Naive thymus-derived CD4-positive, alpha-beta T cell (primary cell): ENCODE measurements at regions not wholly inside any gene's neighbourhood (a gene's known extent, or its start where the extent isn't known, plus 50 kb on each side); places are given as distances from the start of the nearest gene placed in this dataset.
"Not testable (repeated sequence)": the region's sequence is repeated elsewhere in the genome, so short reads cannot be mapped to it uniquely, and the experiment has no call there.

ENCODE experiments used
- ATAC-seq: fragments of 150-1000 bp; cut with Tn5 transposase; 2 replicates; pipeline ENCODE4 v1.10.0; 2021; ENCODE audit warnings: mild to moderate bottlenecking, moderate library complexity
- CTCF ChIA-PET: fragments of 350-600 bp; sonication (Branson Sonifier 250); formaldehyde crosslinking; loops from one replicate; lab custom pipeline; 2021; ENCODE audit warnings: antibody characterized with exemption; lab: Charles Lee
- POLR2A ChIA-PET: fragments of 350-600 bp; sonication (Branson Sonifier 250); formaldehyde crosslinking; loops from one replicate; lab custom pipeline; 2021; ENCODE audit warnings: antibody characterized with exemption, inconsistent platforms; lab: Charles Lee
- DNase-seq, 9 donors: peaks; one replicate each; pipeline versions ENCODE4 v3.0.0 to v3.0.0-alpha.2; 2020 to 2022; ENCODE audit warnings: mixed read lengths in 1 of 9
- H3K27ac ChIP-seq: one replicate; pipeline ENCODE4 v1.7.0; 2013; ENCODE audit warnings: mild to moderate bottlenecking, low read depth, low read length, moderate library complexity
- H3K27me3 ChIP-seq, 2 donors: one replicate each; pipeline ENCODE4 v1.7.0; 2013; ENCODE audit warnings: low read length in 2 of 2, mild to moderate bottlenecking in 2 of 2, moderate library complexity in 2 of 2; ENCODE audit not compliant: control insufficient read depth in 2 of 2, insufficient read depth in 2 of 2
- H3K36me3 ChIP-seq, 3 experiments: 1 replicate in 2 of 3; 2 replicates in 1 of 3; pipeline ENCODE4 v1.7.0; 2013; ENCODE audit warnings: low read length in 3 of 3, mild to moderate bottlenecking in 3 of 3, moderate library complexity in 1 of 3; ENCODE audit not compliant: insufficient read depth in 3 of 3, control insufficient read depth in 2 of 3
- H3K4me1 ChIP-seq, 2 donors: one replicate each; pipeline ENCODE4 v1.7.0; 2013; ENCODE audit warnings: low read length in 2 of 2, mild to moderate bottlenecking in 2 of 2, moderate library complexity in 1 of 2; ENCODE audit not compliant: control insufficient read depth in 2 of 2, insufficient read depth in 2 of 2
- H3K4me3 ChIP-seq: 2 replicates; pipeline ENCODE4 v1.7.0; 2013; ENCODE audit warnings: mild to moderate bottlenecking, low read length
- H3K9me3 ChIP-seq, 3 experiments: 1 replicate in 2 of 3; 2 replicates in 1 of 3; pipeline ENCODE4 v1.7.0; 2013; ENCODE audit warnings: low read length in 3 of 3; ENCODE audit not compliant: control insufficient read depth in 2 of 3
- H3K27ac Mint-ChIP-seq, 9 donors: one replicate each; pipeline ENCODE4 v1.8.0; 2020 to 2022; ENCODE audit warnings: mixed read lengths in 9 of 9, mild to moderate bottlenecking in 8 of 9, moderate library complexity in 5 of 9, inconsistent platforms in 2 of 9
- H3K27me3 Mint-ChIP-seq, 5 donors: one replicate each; pipeline ENCODE4 v1.8.0; 2021 to 2022; ENCODE audit warnings: mixed read lengths in 5 of 5, mild to moderate bottlenecking in 1 of 5
- H3K36me3 Mint-ChIP-seq, 5 donors: one replicate each; pipeline ENCODE4 v1.8.0; 2020 to 2022; ENCODE audit warnings: mixed read lengths in 5 of 5, mild to moderate bottlenecking in 3 of 5, inconsistent platforms in 1 of 5
- H3K4me1 Mint-ChIP-seq, 7 donors: one replicate each; pipeline ENCODE4 v1.8.0; 2020 to 2022; ENCODE audit warnings: mixed read lengths in 7 of 7, mild to moderate bottlenecking in 3 of 7, inconsistent platforms in 1 of 7
- H3K4me3 Mint-ChIP-seq, 10 donors: one replicate each; pipeline ENCODE4 v1.8.0; 2020 to 2022; ENCODE audit warnings: mild to moderate bottlenecking in 10 of 10, mixed read lengths in 10 of 10, moderate library complexity in 6 of 10, inconsistent platforms in 2 of 10
- H3K9me3 Mint-ChIP-seq, 11 donors: one replicate each; pipeline ENCODE4 v1.8.0; 2020 to 2022; ENCODE audit warnings: mixed read lengths in 11 of 11, mild to moderate bottlenecking in 4 of 11, inconsistent platforms in 1 of 11, moderate library complexity in 1 of 11
- intact Hi-C, 2 donors: fragments of 100-400 bp; cut with micrococcal nuclease; formaldehyde crosslinking; loops; one replicate each; pipeline ENCODE4 v1.15.1; 2023

- peaks cover 5 to 38% (median 18%) of the 10 kb centered on the region in 11 donors for H3K9me3 Mint-ChIP-seq
- Histone ChIP-seq H3K4me1 (no peaks in the 10 kb centered on the region), H3K27ac (no peak overlapping the region), H3K4me3 (no peak overlapping the region), H3K27me3 (no peaks in the 10 kb centered on the region), H3K9me3 (peaks cover 0 to 5% (median 0%) of the 10 kb centered on the region in 3 experiments), H3K36me3 (no peaks in the 10 kb centered on the region)
- peaks cover 0 to 4% (median 0%) of the 10 kb centered on the region in 7 donors for H3K4me1 Mint-ChIP-seq
- intact Hi-C loops, result no loop called here
- H3K36me3 Mint-ChIP-seq, result peaks cover 0 to 26% (median 9%) of the 10 kb centered on the region in 5 donors
- H3K27me3 Mint-ChIP-seq, result peaks cover 6 to 26% (median 16%) of the 10 kb centered on the region in 5 donors
- POLR2A ChIA-PET, result no interaction called here
- H3K27ac Mint-ChIP-seq, result no peak overlapping the region
- DNase-seq, result no peak
- CTCF ChIA-PET, result no interaction called here
- ATAC-seq, result no peak
- no peak overlapping the region for H3K4me3 Mint-ChIP-seq
Observed at GRCh38 chr6:105691081-105691480, 288.2 kb upstream of the PREP start.

GRCh38 chr6:105688573-105688972, 285.7 kb upstream of the PREP start:
- ChIA-PET CTCF (no interaction called here), POLR2A (no interaction called here)
- H3K27me3 ChIP-seq, result no peaks in the 10 kb centered on the region
- peaks cover 0 to 27% (median 15%) of the 10 kb centered on the region in 5 donors for H3K36me3 Mint-ChIP-seq
- no peak for DNase-seq
- H3K4me1 ChIP-seq, result no peaks in the 10 kb centered on the region
- H3K27ac ChIP-seq, result no peak overlapping the region
- H3K4me3 Mint-ChIP-seq, result no peak overlapping the region
- H3K9me3 Mint-ChIP-seq, result peaks cover 6 to 47% (median 21%) of the 10 kb centered on the region in 11 donors
- H3K36me3 ChIP-seq, result no peaks in the 10 kb centered on the region
- H3K9me3 ChIP-seq, result peaks cover 0 to 5% (median 0%) of the 10 kb centered on the region in 3 experiments
- ATAC-seq, result no peak
- peaks cover 0 to 4% (median 0%) of the 10 kb centered on the region in 7 donors for H3K4me1 Mint-ChIP-seq
- no peak overlapping the region for H3K27ac Mint-ChIP-seq
- H3K27me3 Mint-ChIP-seq, result peaks cover 8 to 25% (median 15%) of the 10 kb centered on the region in 5 donors
- intact Hi-C loops, result no loop called here
- no peak overlapping the region for H3K4me3 ChIP-seq

- H3K27me3 ChIP-seq, intact Hi-C loops, H3K4me1 Mint-ChIP-seq, CTCF ChIA-PET, H3K4me3 ChIP-seq, H3K36me3 ChIP-seq, DNase-seq, H3K27ac Mint-ChIP-seq, H3K9me3 ChIP-seq, H3K4me1 ChIP-seq, ATAC-seq, H3K4me3 Mint-ChIP-seq, H3K27ac ChIP-seq, POLR2A ChIA-PET: not testable (repeated sequence)
- H3K9me3 Mint-ChIP-seq, result peaks cover 13 to 63% (median 22%) of the 10 kb centered on the region in 11 donors
- H3K36me3 Mint-ChIP-seq, result peaks cover under 1 to 28% (median 15%) of the 10 kb centered on the region in 5 donors
- H3K27me3 Mint-ChIP-seq, result peaks cover 8 to 20% (median 11%) of the 10 kb centered on the region in 5 donors
Observed at GRCh38 chr6:105686793-105687192, 283.9 kb upstream of the PREP start.

GRCh38 chr6:105681061-105681460, 278.2 kb upstream of the PREP start:
- no peaks in the 10 kb centered on the region for H3K4me1 ChIP-seq
- Mint-ChIP-seq H3K27me3 (peaks cover 0 to 15% (median 4%) of the 10 kb centered on the region in 5 donors), H3K4me3 (no peak overlapping the region), H3K36me3 (peaks cover 4 to 16% (median 15%) of the 10 kb centered on the region in 5 donors), H3K9me3 (peaks cover under 1 to 59% (median 17%) of the 10 kb centered on the region in 11 donors), H3K27ac (no peak overlapping the region), H3K4me1 (peaks cover 0 to 6% (median 0%) of the 10 kb centered on the region in 7 donors)
- no peaks in the 10 kb centered on the region for H3K27me3 ChIP-seq
- no peak for ATAC-seq
- intact Hi-C loops, result no loop called here
- H3K27ac ChIP-seq, result no peak overlapping the region
- H3K9me3 ChIP-seq, result peaks cover 0 to 5% (median 0%) of the 10 kb centered on the region in 3 experiments
- H3K36me3 ChIP-seq, result no peaks in the 10 kb centered on the region
- DNase-seq, result no peak
- ChIA-PET CTCF (no interaction called here), POLR2A (no interaction called here)
- no peak overlapping the region for H3K4me3 ChIP-seq

GRCh38 chr6:105680131-105680530, 277.2 kb upstream of the PREP start:
- Mint-ChIP-seq H3K4me1 (peaks cover 0 to 6% (median 0%) of the 10 kb centered on the region in 7 donors), H3K27ac (no peak overlapping the region), H3K4me3 (no peak overlapping the region), H3K27me3 (peaks cover 0 to 15% (median 2%) of the 10 kb centered on the region in 5 donors), H3K36me3 (peaks cover 4 to 15% (median 12%) of the 10 kb centered on the region in 5 donors), H3K9me3 (peaks cover 0 to 50% (median 14%) of the 10 kb centered on the region in 11 donors)
- Histone ChIP-seq H3K27ac (no peak overlapping the region), H3K9me3 (peaks cover 0 to 5% (median 0%) of the 10 kb centered on the region in 3 experiments), H3K27me3 (no peaks in the 10 kb centered on the region), H3K4me1 (no peaks in the 10 kb centered on the region), H3K36me3 (no peaks in the 10 kb centered on the region), H3K4me3 (no peak overlapping the region)
- DNase-seq (no peak), ATAC-seq (no peak)
- ChIA-PET POLR2A (no interaction called here), CTCF (no interaction called here)
- intact Hi-C loops, result no loop called here

- ATAC-seq, result no peak
- intact Hi-C loops, result no loop called here
- H3K9me3 ChIP-seq, result peaks cover 0 to 5% (median 0%) of the 10 kb centered on the region in 3 experiments
Observed at GRCh38 chr6:105678516-105678915, 275.6 kb upstream of the PREP start.

More at GRCh38 chr6:105678516-105678915, 275.6 kb upstream of the PREP start:
- Histone ChIP-seq H3K4me3 (no peak overlapping the region), H3K4me1 (no peaks in the 10 kb centered on the region), H3K36me3 (no peaks in the 10 kb centered on the region), H3K27ac (no peak overlapping the region), H3K27me3 (no peaks in the 10 kb centered on the region)
- ChIA-PET CTCF (no interaction called here), POLR2A (no interaction called here)
- Mint-ChIP-seq H3K4me1 (peaks cover 0 to 6% (median 0%) of the 10 kb centered on the region in 7 donors), H3K4me3 (no peak overlapping the region), H3K27ac (no peak overlapping the region), H3K27me3 (peaks cover 0 to 15% (median 0%) of the 10 kb centered on the region in 5 donors), H3K36me3 (peaks cover 4 to 12% (median 6%) of the 10 kb centered on the region in 5 donors), H3K9me3 (peaks cover 3 to 39% (median 17%) of the 10 kb centered on the region in 11 donors)
- no peak for DNase-seq
